Bronchial epithelial cell (primary cell): ENCODE measurements at regions not wholly inside any gene's neighbourhood (a gene's known extent, or its start where the extent isn't known, plus 50 kb on each side); places are given as distances from the start of the nearest gene placed in this dataset.
"Not testable (repeated sequence)": the region's sequence is repeated elsewhere in the genome, so short reads cannot be mapped to it uniquely, and the experiment has no call there.

Experiments
- DNase-seq: peaks from one replicate; pipeline ENCODE4 v3.0.0-alpha.2; 2010; ENCODE audit warnings: low read depth
- FAIRE-seq: peaks from 2 replicates; lab custom pipeline; 2011; peaks lifted over from hg19 to GRCh38; lab: Jason Lieb, UNC
- H3K27me3 ChIP-seq: 2 replicates; pipeline ENCODE4 v1.5.1; 2011; ENCODE audit warnings: low read length; ENCODE audit not compliant: control insufficient read depth, insufficient read depth
- H3K36me3 ChIP-seq: 2 replicates; pipeline ENCODE4 v1.5.1; 2011; ENCODE audit warnings: low read length; ENCODE audit not compliant: control insufficient read depth, insufficient read depth
- H3K4me3 ChIP-seq: 2 replicates; pipeline ENCODE4 v1.5.1; 2011; ENCODE audit warnings: mild to moderate bottlenecking, low read depth, low read length, control low read depth
- CTCF ChIP-seq: IDR thresholded peaks from 2 replicates; pipeline ENCODE4 v1.5.1; 2011; ENCODE audit warnings: mild to moderate bottlenecking, moderate library complexity, low read length, control low read depth, inconsistent platforms; ENCODE audit not compliant: insufficient read depth, severe bottlenecking

GRCh38 chrX:27236681-27237080, 226.5 kb downstream of the PPP4R3C start:
- no peak for TF ChIP-seq CTCF
- Histone ChIP-seq H3K4me3 (no peak overlapping the region), H3K36me3 (no peaks in the 10 kb centered on the region), H3K27me3 (no peaks in the 10 kb centered on the region)
- no peak for DNase-seq
- no peak for FAIRE-seq

GRCh38 chrX:27229721-27230120, 233.4 kb downstream of the PPP4R3C start:
- H3K36me3 ChIP-seq = no peaks in the 10 kb centered on the region
- FAIRE-seq (no peak), DNase-seq (no peak)
- TF ChIP-seq CTCF = no peak
- H3K4me3 ChIP-seq = no peak overlapping the region
- H3K27me3 ChIP-seq = no peaks in the 10 kb centered on the region

- TF ChIP-seq CTCF = no peak
- Histone ChIP-seq H3K36me3 (no peaks in the 10 kb centered on the region), H3K4me3 (no peak overlapping the region), H3K27me3 (no peaks in the 10 kb centered on the region)
- FAIRE-seq (no peak), DNase-seq (no peak)
These were observed 240.5 kb downstream of the PPP4R3C start for GRCh38 chrX:27222661-27223060.

- peak; percentile 56 for TF ChIP-seq CTCF
- Histone ChIP-seq H3K27me3 (no peaks in the 10 kb centered on the region), H3K36me3 (no peaks in the 10 kb centered on the region), H3K4me3 (no peak overlapping the region)
- peak; percentile 17 for DNase-seq
- FAIRE-seq = no peak
These were observed 276.5 kb downstream of the PPP4R3C start for GRCh38 chrX:27186671-27187070.

GRCh38 chrX:27163236-27163635, 299.9 kb downstream of the PPP4R3C start:
- H3K4me3 ChIP-seq = no peak overlapping the region
- no peak for FAIRE-seq
- H3K36me3 ChIP-seq = no peaks in the 10 kb centered on the region
- DNase-seq = no peak
- no peak for TF ChIP-seq CTCF
- no peaks in the 10 kb centered on the region for H3K27me3 ChIP-seq

GRCh38 chrX:27162496-27162895, 300.6 kb downstream of the PPP4R3C start:
- H3K4me3 ChIP-seq = no peak overlapping the region
- FAIRE-seq (no peak), DNase-seq (no peak)
- H3K36me3 ChIP-seq = no peaks in the 10 kb centered on the region
- TF ChIP-seq CTCF = no peak
- H3K27me3 ChIP-seq = no peaks in the 10 kb centered on the region

- DNase-seq, H3K4me3 ChIP-seq, H3K36me3 ChIP-seq, H3K27me3 ChIP-seq, FAIRE-seq: not testable (repeated sequence)
These were observed 306.2 kb downstream of the PPP4R3C start for GRCh38 chrX:27156921-27157320.
